GM10266 (cell line): ENCODE measurements at regions not wholly inside any gene's neighbourhood (a gene's known extent, or its start where the extent isn't known, plus 50 kb on each side); places are given as distances from the start of the nearest gene placed in this dataset.

Experiments used
- DNase-seq: peaks from one replicate; pipeline ENCODE4 v3.0.0; 2012; ENCODE audit errors: extremely low spot score
- CTCF ChIP-seq: IDR thresholded peaks from 2 replicates; pipeline ENCODE4 v1.5.1; 2012; ENCODE audit warnings: mild to moderate bottlenecking, low read depth; ENCODE audit not compliant: control insufficient read depth, insufficient read depth; ENCODE audit errors: missing control alignments

- no peak for TF ChIP-seq CTCF
- no peak for DNase-seq
Measured at GRCh38 chr2:234427081-234428061, 69.5 kb downstream of the ARL4C start.

DNA sequence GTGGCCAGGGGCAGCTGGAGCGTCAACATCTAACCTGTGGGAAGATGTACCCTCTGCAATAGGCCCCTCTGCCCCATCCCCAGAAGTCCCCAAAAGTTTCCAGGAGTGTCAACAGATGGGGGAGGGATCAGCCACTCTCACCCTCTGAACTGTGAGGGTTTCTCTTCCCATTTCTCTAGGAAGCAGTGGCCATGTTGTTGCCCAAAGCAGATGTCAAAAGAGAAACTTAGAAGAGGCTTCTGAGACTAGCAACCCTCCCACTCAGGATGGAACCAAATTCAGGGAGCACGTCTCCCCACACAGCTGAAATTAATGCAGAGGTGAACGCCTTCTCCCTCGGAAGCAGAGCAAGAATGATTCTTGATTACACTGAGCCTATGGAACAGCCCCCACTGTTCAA is 70.3 kb downstream of the ARL4C start:
- no peak for DNase-seq

DNA sequence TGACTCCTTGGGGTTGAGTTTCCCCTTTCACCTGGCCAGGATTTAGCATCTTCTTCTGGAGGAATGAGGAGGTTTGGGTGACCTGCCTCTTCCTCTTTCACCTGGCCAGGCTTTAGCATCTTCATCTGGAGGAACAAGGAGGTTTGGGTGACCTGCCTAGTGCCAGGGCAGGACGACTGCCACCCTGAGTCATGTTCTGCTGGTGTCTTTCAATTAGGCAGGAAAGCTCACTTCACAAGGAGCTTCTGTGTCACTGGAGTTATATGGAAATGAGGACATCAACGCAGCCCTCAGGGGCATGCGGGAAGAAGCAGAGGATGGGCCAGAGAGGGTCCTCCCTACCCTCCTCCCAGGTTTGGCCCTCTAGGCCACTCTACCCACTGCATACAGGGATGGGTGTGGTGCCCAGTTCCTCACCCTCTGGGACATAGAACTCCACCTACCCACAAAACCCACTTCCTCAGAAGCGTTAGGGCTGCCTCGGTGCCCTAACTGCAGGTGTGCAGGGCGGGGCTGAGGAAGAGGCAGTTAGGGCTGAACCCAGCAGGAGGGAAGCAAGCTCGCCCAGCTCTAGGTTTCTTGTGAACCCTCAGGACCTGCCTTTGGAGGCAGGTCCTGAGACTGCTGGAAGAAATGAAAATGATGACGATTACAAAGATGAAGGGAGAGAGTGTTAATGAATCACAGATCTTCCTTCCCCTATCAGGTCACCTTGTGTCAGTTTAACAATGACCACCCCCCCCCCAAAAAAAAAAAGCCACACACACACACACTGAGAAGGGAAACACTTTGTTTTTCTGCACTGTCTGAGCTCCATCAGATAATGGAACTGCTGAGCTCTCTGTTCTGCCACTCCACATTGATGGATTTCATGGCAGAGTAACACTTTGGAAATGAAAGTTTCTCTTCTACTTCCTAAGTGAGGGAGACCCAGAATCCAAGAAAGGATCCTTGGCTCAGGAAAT is 71.0 kb downstream of the ARL4C start:
- TF ChIP-seq CTCF, result no peak
- no peak for DNase-seq

More for the DNA sequence above, 70.3 kb downstream of the ARL4C start:
- no peak for TF ChIP-seq CTCF

DNA sequence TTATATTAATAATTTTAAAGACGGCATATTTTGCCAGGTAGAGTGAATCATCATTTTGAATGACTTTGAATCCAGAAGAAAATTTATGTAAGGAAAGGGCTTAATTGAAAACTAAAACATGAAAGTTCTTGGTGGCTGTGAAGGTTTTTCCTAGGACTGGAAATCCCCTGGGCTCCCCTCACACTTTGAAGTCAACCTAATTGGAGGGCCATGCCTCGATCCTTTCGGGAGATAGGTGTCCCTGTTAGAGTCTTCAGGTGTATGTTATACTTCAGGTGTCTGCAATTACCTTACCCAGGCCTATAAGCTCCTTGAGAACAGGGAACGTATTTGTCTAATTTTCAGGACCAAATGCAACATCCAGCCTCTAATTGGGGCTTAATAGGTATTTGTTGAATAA is 73.0 kb downstream of the ARL4C start:
- DNase-seq, result no peak
- no peak for TF ChIP-seq CTCF

DNA sequence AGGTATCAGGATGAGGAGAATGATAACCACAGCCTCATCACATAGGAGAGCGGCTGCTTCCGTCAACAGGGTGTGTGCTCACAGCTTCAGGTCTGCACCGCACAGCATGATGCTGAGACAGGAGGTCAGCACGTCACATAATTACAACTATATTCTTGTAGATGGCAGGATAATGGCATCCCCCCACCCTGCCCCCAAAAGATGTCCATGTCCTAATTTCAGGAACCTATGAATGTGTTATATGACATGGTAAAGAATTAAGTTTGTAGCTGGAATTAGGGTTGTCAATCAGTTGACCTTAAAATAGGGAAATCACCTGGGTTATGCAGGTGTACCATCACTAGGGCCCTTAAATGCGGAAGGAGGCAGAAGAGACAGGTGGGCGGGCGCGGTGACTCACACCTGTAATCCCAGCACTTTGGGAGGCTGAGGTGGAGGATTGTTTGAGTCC is 73.9 kb downstream of the ARL4C start:
- DNase-seq, result no peak
- TF ChIP-seq CTCF, result no peak

GRCh38 chr2:234422273-234422732 is 74.6 kb downstream of the ARL4C start:
- DNase-seq, result no peak
- TF ChIP-seq CTCF, result no peak
